ENCODE measurements at regions not wholly inside any gene's neighbourhood (a gene's known extent, or its start where the extent isn't known, plus 50 kb on each side); places are given as distances from the start of the nearest gene placed in this dataset.
"Not testable (repeated sequence)": the region's sequence is repeated elsewhere in the genome, so short reads cannot be mapped to it uniquely, and the experiment has no call there.

DNA sequence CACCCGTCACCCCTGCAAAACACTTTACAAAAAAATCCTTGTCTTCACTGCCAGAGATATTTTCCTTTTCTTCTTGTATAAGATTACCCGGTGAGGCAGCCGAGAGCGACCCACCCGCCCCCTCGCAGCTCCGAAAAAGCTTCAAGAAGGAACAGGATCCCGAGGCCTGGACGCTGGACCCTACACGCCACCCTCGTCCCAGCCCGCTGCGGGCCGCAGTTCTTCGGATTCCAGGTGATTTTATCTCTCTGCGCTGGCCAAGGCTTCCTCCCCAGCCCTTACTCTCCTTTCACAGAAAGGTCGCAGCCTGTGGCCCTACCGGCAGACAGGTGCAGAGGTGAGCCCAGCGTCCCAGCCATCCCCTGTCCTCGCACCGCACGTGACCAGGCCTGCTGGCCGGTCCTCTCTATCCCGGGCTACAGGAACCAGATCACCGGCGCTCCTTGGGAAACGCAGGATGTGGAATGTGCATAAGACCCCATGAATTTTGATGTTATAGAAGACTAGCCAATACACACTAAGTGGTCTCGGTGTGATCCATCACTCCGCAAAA lies 2993.5 kb upstream of the TEKT4 start:
- TF ChIP-seq, protein P1, sequence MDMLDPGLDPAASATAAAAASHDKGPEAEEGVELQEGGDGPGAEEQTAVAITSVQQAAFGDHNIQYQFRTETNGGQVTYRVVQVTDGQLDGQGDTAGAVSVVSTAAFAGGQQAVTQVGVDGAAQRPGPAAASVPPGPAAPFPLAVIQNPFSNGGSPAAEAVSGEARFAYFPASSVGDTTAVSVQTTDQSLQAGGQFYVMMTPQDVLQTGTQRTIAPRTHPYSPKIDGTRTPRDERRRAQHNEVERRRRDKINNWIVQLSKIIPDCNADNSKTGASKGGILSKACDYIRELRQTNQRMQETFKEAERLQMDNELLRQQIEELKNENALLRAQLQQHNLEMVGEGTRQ (IDR thresholded peaks at IDR 0.05; ENCODE audit: low read depth, low read length), result not testable (repeated sequence)
- not testable (repeated sequence) for TF ChIP-seq POLR2A, RFX5, NFE2L2 (IDR thresholded peaks at IDR 0.05; ENCODE audit: low read depth, low read length)
- TF ChIP-seq, protein P2, sequence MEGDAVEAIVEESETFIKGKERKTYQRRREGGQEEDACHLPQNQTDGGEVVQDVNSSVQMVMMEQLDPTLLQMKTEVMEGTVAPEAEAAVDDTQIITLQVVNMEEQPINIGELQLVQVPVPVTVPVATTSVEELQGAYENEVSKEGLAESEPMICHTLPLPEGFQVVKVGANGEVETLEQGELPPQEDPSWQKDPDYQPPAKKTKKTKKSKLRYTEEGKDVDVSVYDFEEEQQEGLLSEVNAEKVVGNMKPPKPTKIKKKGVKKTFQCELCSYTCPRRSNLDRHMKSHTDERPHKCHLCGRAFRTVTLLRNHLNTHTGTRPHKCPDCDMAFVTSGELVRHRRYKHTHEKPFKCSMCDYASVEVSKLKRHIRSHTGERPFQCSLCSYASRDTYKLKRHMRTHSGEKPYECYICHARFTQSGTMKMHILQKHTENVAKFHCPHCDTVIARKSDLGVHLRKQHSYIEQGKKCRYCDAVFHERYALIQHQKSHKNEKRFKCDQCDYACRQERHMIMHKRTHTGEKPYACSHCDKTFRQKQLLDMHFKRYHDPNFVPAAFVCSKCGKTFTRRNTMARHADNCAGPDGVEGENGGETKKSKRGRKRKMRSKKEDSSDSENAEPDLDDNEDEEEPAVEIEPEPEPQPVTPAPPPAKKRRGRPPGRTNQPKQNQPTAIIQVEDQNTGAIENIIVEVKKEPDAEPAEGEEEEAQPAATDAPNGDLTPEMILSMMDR (conservative IDR thresholded peaks at IDR 0.05; ENCODE audit: low read depth, low read length), result not testable (repeated sequence)
- TF ChIP-seq, protein P3, sequence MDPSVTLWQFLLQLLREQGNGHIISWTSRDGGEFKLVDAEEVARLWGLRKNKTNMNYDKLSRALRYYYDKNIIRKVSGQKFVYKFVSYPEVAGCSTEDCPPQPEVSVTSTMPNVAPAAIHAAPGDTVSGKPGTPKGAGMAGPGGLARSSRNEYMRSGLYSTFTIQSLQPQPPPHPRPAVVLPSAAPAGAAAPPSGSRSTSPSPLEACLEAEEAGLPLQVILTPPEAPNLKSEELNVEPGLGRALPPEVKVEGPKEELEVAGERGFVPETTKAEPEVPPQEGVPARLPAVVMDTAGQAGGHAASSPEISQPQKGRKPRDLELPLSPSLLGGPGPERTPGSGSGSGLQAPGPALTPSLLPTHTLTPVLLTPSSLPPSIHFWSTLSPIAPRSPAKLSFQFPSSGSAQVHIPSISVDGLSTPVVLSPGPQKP (IDR thresholded peaks at IDR 0.05; ENCODE audit: borderline replicate concordance, low read depth, low read length), result not testable (repeated sequence)

Measured in IMR-90 (cell line).